ENCODE measurements at regions not wholly inside any gene's neighbourhood (a gene's known extent, or its start where the extent isn't known, plus 50 kb on each side); places are given as distances from the start of the nearest gene placed in this dataset.

DNA sequence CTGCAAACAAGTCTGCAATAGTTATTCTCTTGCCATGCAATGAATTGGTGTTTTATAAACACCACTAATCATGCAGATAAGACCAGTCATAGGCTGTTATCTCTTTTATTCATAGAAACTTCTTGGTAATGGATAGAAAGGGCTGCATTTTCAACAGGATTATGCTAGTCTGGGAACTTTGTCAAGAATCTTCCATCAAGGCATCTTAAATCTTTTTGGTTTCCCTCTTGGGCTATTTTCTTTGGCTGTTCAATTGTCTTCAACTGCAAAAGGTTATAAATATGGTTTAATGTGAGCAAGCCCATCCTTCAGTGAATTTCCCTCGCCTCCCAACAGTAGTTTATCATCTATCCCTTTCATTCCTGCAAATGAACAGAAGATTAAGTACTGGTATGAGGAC lies 59.0 kb upstream of the MINAR1 start:
- DNase-seq = no peak

DNA sequence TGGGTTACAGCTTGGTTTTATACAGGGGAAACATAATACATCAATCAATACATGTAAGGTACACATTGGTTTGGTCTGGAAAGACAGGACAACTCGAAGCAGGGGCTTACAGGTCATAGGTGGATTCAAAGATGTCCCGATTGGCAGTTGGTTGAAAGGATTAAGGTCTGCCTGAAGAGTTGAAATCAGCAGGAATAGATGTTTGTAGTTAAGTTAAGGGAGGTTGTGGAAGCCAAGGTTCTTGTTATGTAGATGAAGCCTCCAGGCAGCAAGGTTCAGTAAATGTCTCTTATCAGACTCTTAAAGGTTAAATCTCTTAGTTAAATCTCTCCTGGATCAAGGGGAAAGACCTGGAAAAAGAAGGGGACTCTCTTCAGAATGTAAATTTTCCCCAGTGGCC lies 58.4 kb upstream of the MINAR1 start:
- DNase-seq = no peak

- DNase-seq = no peak
These were observed 55.8 kb upstream of the MINAR1 start for GRCh38 chr15:79376383-79376782.

GRCh38 chr15:79378394-79379109 lies 53.6 kb upstream of the MINAR1 start:
- no peak for DNase-seq

- peak; percentile 64 to 68 for DNase-seq
These were observed 51.2 kb upstream of the MINAR1 start for GRCh38 chr15:79380755-79381497.

DNA sequence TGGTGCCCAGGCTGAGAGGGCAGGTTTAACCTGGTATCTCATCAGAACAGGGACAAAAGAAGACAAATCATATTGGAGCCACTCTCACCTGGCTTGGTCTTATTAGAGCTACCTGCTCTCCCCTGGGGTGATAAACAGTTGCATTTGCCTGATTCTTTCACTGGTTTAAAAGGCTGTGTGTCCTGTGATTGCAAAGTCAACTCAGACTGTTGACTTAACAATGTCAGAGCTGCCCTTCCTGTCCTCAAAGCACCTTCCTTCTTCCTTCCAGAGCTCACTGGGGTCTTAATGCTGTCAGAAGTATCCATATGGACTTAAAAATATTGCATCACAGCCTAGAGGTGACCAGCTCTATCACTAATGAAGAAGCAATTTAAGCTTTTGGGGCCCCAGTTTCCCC lies 50.5 kb upstream of the MINAR1 start:
- no peak for DNase-seq

Data from CD4-positive, alpha-beta T cell treated with Interleukin-1 beta for 1 hour (primary cell).